ENCODE measurements at regions not wholly inside any gene's neighbourhood (a gene's known extent, or its start where the extent isn't known, plus 50 kb on each side); places are given as distances from the start of the nearest gene placed in this dataset.

DNA sequence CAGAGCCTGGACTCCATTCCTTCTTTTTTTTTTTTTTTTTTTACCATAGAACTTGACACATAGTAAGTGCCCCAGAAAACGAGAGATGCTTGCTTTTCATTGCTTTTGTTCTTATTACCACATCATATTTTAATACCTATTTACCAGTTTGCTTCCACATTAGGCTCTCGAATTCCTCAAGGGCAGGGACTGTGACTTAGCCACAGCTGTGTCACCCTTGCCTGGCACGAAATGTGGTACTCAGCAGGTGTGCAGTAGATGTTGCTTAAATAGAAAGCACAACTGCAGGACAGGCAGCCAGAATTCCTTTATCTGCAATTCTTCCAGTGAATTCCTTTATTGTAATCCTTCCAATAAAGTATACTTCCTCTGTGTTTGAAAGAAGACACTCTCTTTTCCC lies 393.0 kb downstream of the HAPSTR1 start:
- no peak overlapping the region for H3K4me3 ChIP-seq (ENCODE audit: low read depth, low read length)
- no peak for DNase-seq (ENCODE audit: low read depth)
- TF ChIP-seq, protein P1, sequence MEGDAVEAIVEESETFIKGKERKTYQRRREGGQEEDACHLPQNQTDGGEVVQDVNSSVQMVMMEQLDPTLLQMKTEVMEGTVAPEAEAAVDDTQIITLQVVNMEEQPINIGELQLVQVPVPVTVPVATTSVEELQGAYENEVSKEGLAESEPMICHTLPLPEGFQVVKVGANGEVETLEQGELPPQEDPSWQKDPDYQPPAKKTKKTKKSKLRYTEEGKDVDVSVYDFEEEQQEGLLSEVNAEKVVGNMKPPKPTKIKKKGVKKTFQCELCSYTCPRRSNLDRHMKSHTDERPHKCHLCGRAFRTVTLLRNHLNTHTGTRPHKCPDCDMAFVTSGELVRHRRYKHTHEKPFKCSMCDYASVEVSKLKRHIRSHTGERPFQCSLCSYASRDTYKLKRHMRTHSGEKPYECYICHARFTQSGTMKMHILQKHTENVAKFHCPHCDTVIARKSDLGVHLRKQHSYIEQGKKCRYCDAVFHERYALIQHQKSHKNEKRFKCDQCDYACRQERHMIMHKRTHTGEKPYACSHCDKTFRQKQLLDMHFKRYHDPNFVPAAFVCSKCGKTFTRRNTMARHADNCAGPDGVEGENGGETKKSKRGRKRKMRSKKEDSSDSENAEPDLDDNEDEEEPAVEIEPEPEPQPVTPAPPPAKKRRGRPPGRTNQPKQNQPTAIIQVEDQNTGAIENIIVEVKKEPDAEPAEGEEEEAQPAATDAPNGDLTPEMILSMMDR (conservative IDR thresholded peaks at IDR 0.05; ENCODE audit: low read depth, low read length) = no peak

DNA sequence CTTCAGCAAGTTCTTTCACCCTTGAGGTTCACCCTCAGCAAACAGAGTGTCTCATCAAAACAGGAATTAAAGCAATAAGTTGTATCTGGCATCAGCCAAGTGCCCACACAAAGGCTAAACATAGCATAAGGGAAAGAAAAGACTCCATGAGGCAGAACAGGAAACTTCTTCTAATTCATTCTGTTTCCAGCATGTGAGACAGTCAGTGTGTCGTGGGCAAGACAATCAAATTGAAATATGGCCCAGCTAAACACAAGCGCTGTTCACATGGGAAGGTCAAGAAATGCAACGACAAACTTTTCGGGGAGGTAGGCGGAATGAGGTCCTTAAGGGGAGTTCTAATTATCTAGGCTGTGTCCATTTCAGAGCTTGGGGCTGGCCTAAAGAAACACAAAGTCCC lies 393.4 kb downstream of the HAPSTR1 start:
- TF ChIP-seq, protein P1 (conservative IDR thresholded peaks at IDR 0.05; ENCODE audit: low read depth, low read length) = no peak
- DNase-seq (ENCODE audit: low read depth) = no peak
- H3K4me3 ChIP-seq (ENCODE audit: low read depth, low read length) = no peak overlapping the region

DNA sequence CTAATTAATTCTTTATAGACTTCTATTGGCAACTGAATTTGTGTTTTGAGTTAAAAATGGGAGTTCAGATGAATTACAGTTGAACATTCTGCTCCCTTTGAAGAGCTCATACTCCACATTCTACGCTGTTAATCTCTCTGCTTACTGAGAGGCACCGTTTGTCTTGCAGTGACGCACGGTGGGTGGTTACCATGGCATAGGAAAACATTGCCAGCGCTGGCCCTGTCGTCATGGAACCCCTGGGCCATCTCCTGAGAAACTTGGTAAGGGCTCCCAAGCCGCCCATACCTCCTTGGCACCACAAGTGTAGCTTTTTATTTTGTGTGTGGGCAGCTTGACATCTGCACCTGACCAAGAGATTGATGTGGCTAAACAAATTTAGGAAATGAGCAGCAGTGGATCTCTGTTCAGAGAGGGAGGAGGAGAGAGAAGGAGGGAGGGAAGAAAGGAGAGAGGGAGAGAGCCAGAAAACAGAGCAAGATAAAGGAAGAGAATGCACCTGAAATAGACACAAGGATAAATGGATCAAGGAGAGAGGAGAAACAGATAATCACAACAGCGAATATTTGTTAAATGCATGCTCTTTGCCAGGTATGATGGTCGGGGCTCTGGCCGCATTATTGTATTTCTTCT lies 398.5 kb downstream of the HAPSTR1 start:
- TF ChIP-seq, protein P1 (conservative IDR thresholded peaks at IDR 0.05; ENCODE audit: low read depth, low read length) = no peak
- H3K4me3 ChIP-seq (ENCODE audit: low read depth, low read length) = no peak overlapping the region
- DNase-seq (ENCODE audit: low read depth) = no peak

DNA sequence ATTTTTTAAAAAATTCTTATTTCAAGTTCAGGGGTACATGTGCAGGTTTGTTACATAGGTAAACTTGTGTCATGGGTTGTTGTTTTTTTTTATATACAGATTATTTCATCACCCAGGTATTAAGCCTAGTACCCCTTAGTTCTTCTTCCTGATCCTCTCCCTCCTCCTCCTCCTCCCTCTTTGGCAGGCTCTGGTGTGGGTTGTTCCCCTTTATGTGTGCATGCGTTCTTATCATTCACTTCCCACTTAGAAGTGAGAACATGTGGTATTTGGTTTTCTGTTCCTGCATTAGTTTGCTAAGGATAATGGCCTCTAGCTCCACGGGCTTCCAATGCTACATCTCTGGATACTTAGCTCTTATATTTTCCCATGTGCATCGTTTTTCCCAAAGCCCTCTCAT lies 404.4 kb downstream of the HAPSTR1 start:
- no peak for DNase-seq (ENCODE audit: low read depth)
- TF ChIP-seq, protein P1 (conservative IDR thresholded peaks at IDR 0.05; ENCODE audit: low read depth, low read length) = no peak

DNA sequence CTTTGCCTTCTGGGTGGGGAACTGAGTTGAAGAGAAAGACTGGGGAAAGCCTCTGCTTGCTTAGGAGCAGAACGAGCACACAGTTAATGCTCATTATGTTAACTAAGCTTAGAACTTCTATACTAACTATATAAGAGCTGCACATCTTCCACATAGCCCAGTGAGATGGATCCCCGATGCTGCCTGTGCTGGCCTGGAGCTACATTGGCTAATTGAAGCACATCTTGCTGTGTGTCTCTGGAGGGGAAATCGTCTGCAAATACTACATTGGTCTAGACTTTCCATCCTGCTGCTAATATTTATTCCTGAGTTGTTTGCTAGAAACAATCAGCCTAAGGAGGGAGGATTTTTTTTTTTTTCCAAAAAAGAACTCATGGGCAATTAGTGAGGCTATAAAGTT lies 406.3 kb downstream of the HAPSTR1 start:
- TF ChIP-seq, protein P1 (conservative IDR thresholded peaks at IDR 0.05; ENCODE audit: low read depth, low read length) = no peak
- no peak overlapping the region for H3K4me3 ChIP-seq (ENCODE audit: low read depth, low read length)
- DNase-seq (ENCODE audit: low read depth) = no peak

More for the DNA sequence above, 404.4 kb downstream of the HAPSTR1 start:
- no peak overlapping the region for H3K4me3 ChIP-seq (ENCODE audit: low read depth, low read length)

DNA sequence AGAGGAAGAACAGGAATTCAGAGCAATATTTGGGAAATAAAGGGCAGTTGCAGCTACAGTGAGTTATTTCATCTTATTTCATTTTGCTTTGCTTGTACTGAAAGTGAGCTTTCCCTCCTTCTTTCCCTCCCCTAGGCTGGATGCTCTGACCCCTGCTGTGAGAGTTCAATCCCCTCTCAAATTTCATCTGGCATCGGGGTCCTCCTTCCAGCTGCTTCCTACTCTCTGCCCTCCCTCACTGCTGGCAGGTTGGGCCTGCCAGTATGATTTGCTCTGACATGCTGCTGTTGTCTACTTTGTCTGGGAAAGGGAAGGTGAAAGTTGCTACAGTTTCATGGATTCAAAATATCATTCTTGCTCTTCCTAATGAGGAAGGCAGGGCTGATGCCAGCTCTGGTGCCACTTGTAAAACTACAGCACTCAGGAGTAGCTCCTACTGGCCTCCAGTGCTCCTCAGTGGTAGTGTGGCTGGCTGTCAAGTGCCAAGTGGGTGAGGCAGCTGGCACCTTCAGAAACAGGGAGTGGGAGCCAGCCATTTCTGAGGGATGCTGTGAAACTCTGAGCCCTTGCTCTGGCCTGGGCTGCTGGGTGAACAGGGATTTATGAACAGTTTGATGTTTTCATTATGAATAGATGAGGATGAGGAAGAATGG lies 408.6 kb downstream of the HAPSTR1 start:
- TF ChIP-seq, protein P1 (conservative IDR thresholded peaks at IDR 0.05; ENCODE audit: low read depth, low read length) = no peak
- DNase-seq (ENCODE audit: low read depth) = no peak
- no peak overlapping the region for H3K4me3 ChIP-seq (ENCODE audit: low read depth, low read length)

GRCh38 chr16:9500872-9501271 lies 409.4 kb downstream of the HAPSTR1 start:
- TF ChIP-seq, protein P1 (conservative IDR thresholded peaks at IDR 0.05; ENCODE audit: low read depth, low read length) = no peak
- no peak overlapping the region for H3K4me3 ChIP-seq (ENCODE audit: low read depth, low read length)
- no peak for DNase-seq (ENCODE audit: low read depth)
